ENCODE measurements at regions not wholly inside any gene's neighbourhood (a gene's known extent, or its start where the extent isn't known, plus 50 kb on each side); places are given as distances from the start of the nearest gene placed in this dataset.

DNA sequence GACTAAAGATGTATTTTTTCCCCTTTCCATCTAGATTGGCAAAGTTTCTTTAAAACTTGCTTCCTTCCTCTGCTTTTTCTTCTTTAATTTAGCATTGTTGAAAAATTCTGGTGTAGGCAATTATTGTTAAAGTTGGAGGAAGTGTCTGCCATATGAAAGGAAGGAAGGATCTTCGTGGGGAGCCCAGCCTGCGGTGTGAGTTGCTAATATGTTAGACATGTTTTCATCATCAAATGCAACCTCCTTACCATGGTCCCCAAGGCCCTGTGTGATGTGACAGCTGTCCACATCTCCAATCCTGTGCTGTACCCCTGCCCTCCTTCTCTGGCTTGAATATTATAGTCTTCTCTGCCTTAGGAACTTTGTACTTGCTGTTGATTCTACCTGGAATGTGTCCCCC, 81.0 kb upstream of the ZBTB18 start:
- TF ChIP-seq POLR2A (IDR thresholded peaks at IDR 0.05), result no peak
- TF ChIP-seq, protein P1, sequence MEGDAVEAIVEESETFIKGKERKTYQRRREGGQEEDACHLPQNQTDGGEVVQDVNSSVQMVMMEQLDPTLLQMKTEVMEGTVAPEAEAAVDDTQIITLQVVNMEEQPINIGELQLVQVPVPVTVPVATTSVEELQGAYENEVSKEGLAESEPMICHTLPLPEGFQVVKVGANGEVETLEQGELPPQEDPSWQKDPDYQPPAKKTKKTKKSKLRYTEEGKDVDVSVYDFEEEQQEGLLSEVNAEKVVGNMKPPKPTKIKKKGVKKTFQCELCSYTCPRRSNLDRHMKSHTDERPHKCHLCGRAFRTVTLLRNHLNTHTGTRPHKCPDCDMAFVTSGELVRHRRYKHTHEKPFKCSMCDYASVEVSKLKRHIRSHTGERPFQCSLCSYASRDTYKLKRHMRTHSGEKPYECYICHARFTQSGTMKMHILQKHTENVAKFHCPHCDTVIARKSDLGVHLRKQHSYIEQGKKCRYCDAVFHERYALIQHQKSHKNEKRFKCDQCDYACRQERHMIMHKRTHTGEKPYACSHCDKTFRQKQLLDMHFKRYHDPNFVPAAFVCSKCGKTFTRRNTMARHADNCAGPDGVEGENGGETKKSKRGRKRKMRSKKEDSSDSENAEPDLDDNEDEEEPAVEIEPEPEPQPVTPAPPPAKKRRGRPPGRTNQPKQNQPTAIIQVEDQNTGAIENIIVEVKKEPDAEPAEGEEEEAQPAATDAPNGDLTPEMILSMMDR (IDR thresholded peaks at IDR 0.05), result no peak

Measured in esophagus squamous epithelium (tissue), 4 donors.